ENCODE measurements at regions not wholly inside any gene's neighbourhood (a gene's known extent, or its start where the extent isn't known, plus 50 kb on each side); places are given as distances from the start of the nearest gene placed in this dataset.

GRCh38 chr7:136693166-136694119 is 175.0 kb upstream of the CHRM2 start:
- H3K4me2 ChIP-seq: no peak overlapping the region
- no peak overlapping the region for H3K4me3 ChIP-seq
- no peak for TF ChIP-seq CTCF (IDR thresholded peaks at IDR 0.05; ENCODE audit: poor library complexity)
- no peak for TF ChIP-seq EZH2phosphoT487 (IDR thresholded peaks at IDR 0.05; ENCODE audit: low read depth, severe bottlenecking, unreplicated experiment)
- TF ChIP-seq EZH2 (IDR thresholded peaks at IDR 0.05; ENCODE audit: borderline replicate concordance): no peak
- no peaks in the 10 kb centered on the region for H3K4me1 ChIP-seq (ENCODE audit: insufficient read depth)
- H4K20me1 ChIP-seq (ENCODE audit: insufficient read depth, poor library complexity, severe bottlenecking): no peaks in the 10 kb centered on the region
- WGBS (ENCODE audit: low lambda C conversion rate, missing lambda C conversion rate): 67% methylated on average over 4 of the region's 4 CpGs
- no peaks in the 10 kb centered on the region for H3K79me2 ChIP-seq
- H3K27ac ChIP-seq: no peak overlapping the region
- no peak overlapping the region for H2AFZ ChIP-seq
- H3K36me3 ChIP-seq (replicated peaks; ENCODE audit: insufficient read depth, low read depth): no peaks in the 10 kb centered on the region
- H3K9me3 ChIP-seq (ENCODE audit: low read depth): no peaks in the 10 kb centered on the region
- no peaks in the 10 kb centered on the region for H3K27me3 ChIP-seq
- H3K9me2 ChIP-seq (replicated peaks; ENCODE audit: insufficient read depth): no peaks in the 10 kb centered on the region
- no peak for DNase-seq (ENCODE audit: low spot score)

GRCh38 chr7:136692221-136692620 is 176.2 kb upstream of the CHRM2 start:
- H3K4me2 ChIP-seq: no peak overlapping the region
- H3K9me3 ChIP-seq (ENCODE audit: low read depth): no peaks in the 10 kb centered on the region
- H3K79me2 ChIP-seq: no peaks in the 10 kb centered on the region
- TF ChIP-seq EZH2phosphoT487 (IDR thresholded peaks at IDR 0.05; ENCODE audit: low read depth, severe bottlenecking, unreplicated experiment) (no peak), CTCF (IDR thresholded peaks at IDR 0.05; ENCODE audit: poor library complexity) (no peak), EZH2 (IDR thresholded peaks at IDR 0.05; ENCODE audit: borderline replicate concordance) (no peak)
- no peaks in the 10 kb centered on the region for H3K36me3 ChIP-seq (replicated peaks; ENCODE audit: insufficient read depth, low read depth)
- no peaks in the 10 kb centered on the region for H3K9me2 ChIP-seq (replicated peaks; ENCODE audit: insufficient read depth)
- WGBS (ENCODE audit: low lambda C conversion rate, missing lambda C conversion rate): 71% methylated on average over 3 of the region's 3 CpGs
- no peaks in the 10 kb centered on the region for H3K27me3 ChIP-seq
- H3K27ac ChIP-seq: no peak overlapping the region
- no peak overlapping the region for H2AFZ ChIP-seq
- DNase-seq (ENCODE audit: low spot score): no peak
- H3K4me3 ChIP-seq: no peak overlapping the region
- no peaks in the 10 kb centered on the region for H4K20me1 ChIP-seq (ENCODE audit: insufficient read depth, poor library complexity, severe bottlenecking)
- H3K4me1 ChIP-seq (ENCODE audit: insufficient read depth): no peaks in the 10 kb centered on the region

- DNase-seq (ENCODE audit: low spot score): no peak
- no peak for TF ChIP-seq EZH2 (IDR thresholded peaks at IDR 0.05; ENCODE audit: borderline replicate concordance)
- TF ChIP-seq EZH2phosphoT487 (IDR thresholded peaks at IDR 0.05; ENCODE audit: low read depth, severe bottlenecking, unreplicated experiment): no peak
- Histone ChIP-seq H3K4me1 (ENCODE audit: insufficient read depth) (no peaks in the 10 kb centered on the region), H3K4me2 (no peak overlapping the region), H3K27me3 (no peaks in the 10 kb centered on the region), H3K27ac (no peak overlapping the region), H3K9me2 (replicated peaks; ENCODE audit: insufficient read depth) (no peaks in the 10 kb centered on the region), H4K20me1 (ENCODE audit: insufficient read depth, poor library complexity, severe bottlenecking) (no peaks in the 10 kb centered on the region), H3K9me3 (ENCODE audit: low read depth) (no peaks in the 10 kb centered on the region), H3K79me2 (no peaks in the 10 kb centered on the region), H2AFZ (no peak overlapping the region), H3K4me3 (no peak overlapping the region), H3K36me3 (replicated peaks; ENCODE audit: insufficient read depth, low read depth) (no peaks in the 10 kb centered on the region)
- 83% methylated on average over 2 of the region's 2 CpGs for WGBS (ENCODE audit: low lambda C conversion rate, missing lambda C conversion rate)
Measured at GRCh38 chr7:136688601-136689000, 179.9 kb upstream of the CHRM2 start.

- Histone ChIP-seq H2AFZ (no peak overlapping the region), H3K9me3 (ENCODE audit: low read depth) (no peaks in the 10 kb centered on the region), H3K4me3 (no peak overlapping the region), H3K9me2 (replicated peaks; ENCODE audit: insufficient read depth) (no peaks in the 10 kb centered on the region), H4K20me1 (ENCODE audit: insufficient read depth, poor library complexity, severe bottlenecking) (no peaks in the 10 kb centered on the region), H3K27me3 (no peaks in the 10 kb centered on the region), H3K4me1 (ENCODE audit: insufficient read depth) (no peaks in the 10 kb centered on the region), H3K27ac (no peak overlapping the region), H3K4me2 (no peak overlapping the region), H3K36me3 (replicated peaks; ENCODE audit: insufficient read depth, low read depth) (no peaks in the 10 kb centered on the region), H3K79me2 (no peaks in the 10 kb centered on the region)
- peak; percentile 42 for TF ChIP-seq CTCF (IDR thresholded peaks at IDR 0.05; ENCODE audit: poor library complexity)
- no peak for TF ChIP-seq EZH2 (IDR thresholded peaks at IDR 0.05; ENCODE audit: borderline replicate concordance)
- no peak for TF ChIP-seq EZH2phosphoT487 (IDR thresholded peaks at IDR 0.05; ENCODE audit: low read depth, severe bottlenecking, unreplicated experiment)
- WGBS (ENCODE audit: low lambda C conversion rate, missing lambda C conversion rate): 82% methylated on average over 2 of the region's 2 CpGs
- peak; percentile 46 for DNase-seq (ENCODE audit: low spot score)
Measured at GRCh38 chr7:136687693-136688322, 180.6 kb upstream of the CHRM2 start.
